ENCODE measurements at regions not wholly inside any gene's neighbourhood (a gene's known extent, or its start where the extent isn't known, plus 50 kb on each side); places are given as distances from the start of the nearest gene placed in this dataset.
A peak's percentile ranks its signal among the peaks of the same experiment; 100 is the strongest.

- DNase-seq: no peak
Observed at GRCh38 chr12:63090716-63091115, 60.3 kb downstream of the AVPR1A start.

DNA sequence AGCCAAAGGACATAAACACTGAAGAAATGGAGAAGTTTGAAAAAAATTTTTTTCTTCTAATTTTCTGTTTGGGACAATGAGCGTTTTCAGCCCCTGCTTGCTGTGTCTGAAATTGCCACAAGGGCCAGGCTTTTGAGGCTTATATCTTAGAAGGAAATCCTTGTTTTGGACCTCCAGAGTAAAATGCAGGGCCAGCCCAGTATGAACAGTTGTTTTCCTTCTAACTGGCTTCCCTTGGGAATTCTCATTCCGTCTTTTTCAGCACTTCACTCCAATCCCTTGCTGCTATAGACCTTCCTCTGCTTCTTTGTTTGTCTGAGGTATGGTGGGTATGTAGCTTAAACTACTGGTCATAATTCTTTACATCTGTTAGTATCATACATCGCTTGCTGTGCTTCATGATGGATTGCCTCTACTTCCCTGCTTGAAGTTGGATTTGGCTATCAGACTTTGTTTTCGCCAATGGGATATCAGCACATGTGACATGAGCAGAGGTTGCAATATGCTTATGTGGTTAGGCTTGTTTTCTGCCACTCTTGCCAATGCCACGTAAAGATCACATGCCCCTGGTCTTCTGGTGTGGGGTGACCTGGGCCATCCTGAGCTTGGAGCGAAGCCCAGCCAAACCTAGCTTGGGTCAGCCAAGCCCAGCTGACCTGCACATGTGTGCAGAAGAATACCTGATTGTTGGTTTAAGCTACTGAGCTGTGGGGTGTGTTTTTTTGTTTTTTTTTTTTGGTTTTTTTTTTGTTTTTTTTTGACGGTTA is 64.7 kb downstream of the AVPR1A start:
- DNase-seq: no peak

- no peak for DNase-seq
Observed at GRCh38 chr12:63085120-63085519, 65.9 kb downstream of the AVPR1A start.

DNA sequence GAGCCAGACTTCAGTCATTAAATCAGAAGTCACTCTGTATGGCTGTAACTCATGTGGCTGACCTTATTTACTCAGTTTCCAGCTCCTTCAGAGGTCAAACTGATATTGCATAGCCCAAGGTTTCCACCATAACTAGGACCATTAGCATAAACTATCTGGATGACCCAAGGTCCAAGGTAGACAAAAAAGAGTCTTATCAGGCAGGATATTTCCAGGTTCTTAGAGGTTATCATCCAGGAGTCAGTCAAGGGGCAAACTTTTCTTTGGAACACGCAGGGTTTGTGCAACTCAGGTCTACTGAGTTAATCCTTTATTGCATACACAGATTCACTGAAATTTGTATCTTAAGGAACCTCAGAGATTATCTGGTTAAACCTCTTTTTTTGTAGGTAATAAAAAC is 66.5 kb downstream of the AVPR1A start:
- DNase-seq: no peak

GRCh38 chr12:63083046-63083445 is 68.0 kb downstream of the AVPR1A start:
- no peak for DNase-seq

GRCh38 chr12:63079791-63080502 is 71.1 kb downstream of the AVPR1A start:
- DNase-seq: no peak

DNA sequence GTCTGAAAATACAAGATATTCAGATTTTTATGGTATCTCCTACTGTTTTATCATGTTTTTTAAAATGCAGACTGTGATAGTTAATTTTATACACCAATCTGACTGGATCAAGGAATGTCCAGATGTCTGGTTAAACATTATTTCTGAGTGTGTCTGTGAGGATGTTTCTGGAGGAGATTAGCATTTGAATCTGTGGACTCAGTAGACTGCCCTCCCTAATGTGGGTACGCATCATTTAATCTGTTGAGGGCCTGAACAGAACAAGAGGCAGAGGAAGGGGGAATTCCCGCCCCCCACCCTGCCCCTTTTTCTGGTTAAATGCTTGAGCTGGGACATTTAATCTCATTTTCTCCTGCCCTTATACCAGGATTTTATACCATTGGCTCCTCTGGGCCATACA is 72.1 kb downstream of the AVPR1A start:
- no peak for DNase-seq

DNA sequence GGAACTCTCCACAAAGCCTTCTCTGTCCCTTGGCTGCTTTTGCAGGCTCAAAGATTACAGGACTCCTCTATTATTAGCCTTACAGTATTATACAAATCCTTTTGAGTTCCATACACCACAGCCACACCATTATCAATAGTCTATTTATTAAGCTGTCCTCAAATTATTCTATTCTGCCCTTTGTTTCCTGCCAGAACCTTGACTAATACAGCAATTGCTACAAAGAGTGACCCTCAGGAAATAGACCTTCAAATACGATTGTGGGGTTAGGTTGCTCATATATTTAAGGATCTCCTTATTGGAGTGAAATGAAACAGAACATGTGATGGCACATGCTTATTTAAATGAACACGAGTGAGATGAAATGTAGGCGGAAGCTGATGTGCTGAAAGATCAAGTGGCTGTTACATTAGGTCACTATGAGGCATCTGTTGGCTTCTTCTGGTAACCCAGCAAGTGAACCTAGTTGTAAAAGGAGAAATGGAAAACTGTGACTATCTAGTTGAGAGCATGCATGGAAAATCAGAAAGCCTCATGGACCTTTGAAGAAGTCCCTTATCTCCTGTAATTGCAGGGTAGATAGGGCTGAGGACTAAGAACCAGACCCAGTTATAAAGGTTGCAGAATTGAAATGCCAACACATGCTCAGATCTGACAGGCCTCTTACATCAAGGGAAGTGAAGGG is 75.5 kb downstream of the AVPR1A start:
- DNase-seq: no peak

GRCh38 chr12:63070709-63071108 is 80.3 kb downstream of the AVPR1A start:
- peak; percentile 6 for DNase-seq

DNA sequence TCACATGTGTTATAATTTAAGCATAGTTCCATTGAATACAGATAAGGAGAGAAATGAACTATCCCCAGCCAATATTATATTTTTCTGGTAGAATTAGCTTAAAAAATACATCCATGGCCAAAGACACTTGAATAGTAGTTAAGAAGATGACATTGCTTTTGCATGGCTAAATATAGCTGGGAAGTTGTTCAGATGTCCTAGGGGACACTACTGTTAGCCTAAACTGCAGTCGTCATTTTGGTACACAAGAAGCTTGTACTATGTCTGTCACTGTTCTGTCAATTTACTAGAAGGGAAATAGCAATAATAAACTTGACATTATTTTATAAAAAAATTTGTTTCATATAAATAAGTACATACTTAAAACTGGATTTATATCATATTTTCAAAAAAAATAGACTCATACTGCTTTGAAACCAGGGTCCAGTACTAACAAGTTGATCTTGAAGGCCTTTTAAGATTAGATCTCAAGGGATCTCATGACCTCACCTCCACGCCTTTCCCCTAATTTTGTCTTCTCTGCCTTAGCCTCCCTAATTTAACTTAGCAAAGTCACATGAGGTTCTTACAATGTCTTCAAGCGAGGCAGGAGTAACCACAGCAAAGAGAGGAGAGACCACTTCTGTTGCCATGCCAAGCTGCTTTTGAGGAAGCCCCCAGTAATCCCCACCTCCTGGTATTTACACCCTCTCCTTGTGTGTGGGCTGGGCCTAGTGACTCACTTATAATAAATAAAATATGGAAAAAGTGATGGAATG is 81.0 kb downstream of the AVPR1A start:
- no peak for DNase-seq

- peak; percentile 79 for DNase-seq
Observed at GRCh38 chr12:63068857-63069442, 82.1 kb downstream of the AVPR1A start.

GRCh38 chr12:63066782-63067181 is 84.2 kb downstream of the AVPR1A start:
- no peak for DNase-seq

DNA sequence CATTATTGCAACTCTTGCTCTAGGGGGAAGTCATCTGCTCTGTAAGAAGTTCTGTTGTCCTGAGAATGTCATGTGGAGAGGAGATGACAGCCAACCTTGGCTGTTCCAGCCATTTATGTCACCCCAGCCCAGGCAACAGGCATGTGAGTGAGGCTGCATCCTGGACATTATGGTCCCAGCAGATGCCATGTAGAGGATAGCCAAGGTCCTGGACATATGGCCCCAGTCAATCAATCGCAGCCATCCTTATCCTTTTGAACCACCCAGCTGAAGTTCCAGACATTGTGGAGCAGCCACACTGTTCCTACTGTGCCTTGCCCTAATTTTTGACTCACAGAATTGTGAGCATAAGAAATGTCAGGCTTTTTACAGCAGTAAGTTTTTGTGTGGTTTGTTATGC is 84.9 kb downstream of the AVPR1A start:
- no peak for DNase-seq

DNA sequence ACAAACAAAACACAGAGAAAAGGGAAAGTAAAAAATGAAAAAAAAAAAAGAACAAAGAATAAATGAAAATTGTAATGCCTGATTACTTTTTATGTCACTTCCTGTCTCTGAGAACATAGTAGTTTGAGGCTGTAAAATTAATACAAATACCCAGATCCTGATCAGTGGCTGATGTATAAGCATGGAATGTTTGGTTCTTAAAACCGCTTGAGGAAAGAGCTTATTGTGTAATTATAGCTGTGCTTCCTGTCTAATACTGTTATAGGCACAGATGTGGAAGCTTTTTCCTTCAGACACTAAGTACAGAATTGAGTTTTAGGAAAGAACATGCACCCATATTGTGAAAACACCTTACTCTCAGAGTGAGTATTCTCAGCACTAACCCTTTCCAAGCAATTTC is 86.9 kb downstream of the AVPR1A start:
- no peak for DNase-seq

DNA sequence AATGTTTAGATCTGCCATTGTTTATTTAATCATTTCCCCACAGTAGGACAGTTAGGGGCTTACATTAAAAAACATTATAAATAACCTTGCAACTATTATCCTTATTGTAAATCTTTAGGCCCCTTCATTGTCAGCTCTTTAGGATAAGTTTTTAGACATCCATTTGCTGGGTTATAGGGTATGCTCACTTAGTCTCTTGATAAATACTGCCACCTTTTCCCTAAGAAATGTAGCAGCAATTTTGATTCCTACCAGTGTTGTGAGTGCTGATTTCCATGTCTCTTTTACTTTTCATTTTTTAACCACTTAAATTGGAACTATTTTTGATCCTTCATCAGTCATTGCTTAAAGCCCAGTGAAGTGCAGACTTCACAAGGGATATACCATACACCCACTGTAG is 94.4 kb downstream of the AVPR1A start:
- no peak for DNase-seq

DNA sequence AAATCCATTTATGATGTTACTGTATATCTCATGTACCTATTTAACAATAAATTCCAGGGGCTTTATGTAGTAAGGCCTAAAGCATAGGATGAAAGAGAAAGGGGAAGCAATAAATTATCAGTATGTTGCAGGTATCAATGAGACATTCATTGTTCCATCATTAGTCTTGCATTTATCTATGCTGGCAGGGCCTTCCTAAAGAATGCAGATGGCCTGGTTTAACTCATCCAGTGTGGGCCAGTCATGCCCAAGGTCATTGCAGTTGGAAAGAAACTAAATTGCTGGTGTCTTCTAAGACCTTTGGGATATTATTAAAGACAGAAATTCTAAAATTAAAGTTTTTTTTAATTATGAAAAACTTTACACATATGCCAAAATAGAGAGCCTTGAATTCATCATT is 98.3 kb downstream of the AVPR1A start:
- DNase-seq: no peak

GRCh38 chr12:63047146-63047545 is 103.9 kb downstream of the AVPR1A start:
- no peak for DNase-seq

- no peak for DNase-seq
Observed at GRCh38 chr12:63045020-63045860, 105.8 kb downstream of the AVPR1A start.

GRCh38 chr12:63042646-63043045 is 107.7 kb upstream of the PPM1H start:
- DNase-seq: no peak

DNA sequence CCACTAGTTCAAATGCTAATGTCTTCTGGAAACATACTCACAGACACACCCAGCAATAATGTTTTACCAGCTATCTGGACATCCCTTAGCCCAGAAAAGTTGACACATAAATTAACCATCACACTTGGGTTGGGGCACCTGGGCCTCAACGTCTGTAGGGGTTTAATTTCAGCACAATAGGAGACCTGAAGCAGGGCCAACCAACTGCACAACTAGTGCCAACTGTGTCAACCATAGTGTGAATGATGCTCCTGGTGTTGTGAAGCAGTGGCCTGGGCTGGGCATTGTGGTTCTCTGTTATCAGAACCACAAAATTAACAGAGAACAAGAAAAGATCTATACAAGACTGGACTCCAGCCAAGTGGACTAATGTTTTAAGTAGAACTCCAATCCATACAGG is 106.7 kb upstream of the PPM1H start:
- no peak for DNase-seq

DNA sequence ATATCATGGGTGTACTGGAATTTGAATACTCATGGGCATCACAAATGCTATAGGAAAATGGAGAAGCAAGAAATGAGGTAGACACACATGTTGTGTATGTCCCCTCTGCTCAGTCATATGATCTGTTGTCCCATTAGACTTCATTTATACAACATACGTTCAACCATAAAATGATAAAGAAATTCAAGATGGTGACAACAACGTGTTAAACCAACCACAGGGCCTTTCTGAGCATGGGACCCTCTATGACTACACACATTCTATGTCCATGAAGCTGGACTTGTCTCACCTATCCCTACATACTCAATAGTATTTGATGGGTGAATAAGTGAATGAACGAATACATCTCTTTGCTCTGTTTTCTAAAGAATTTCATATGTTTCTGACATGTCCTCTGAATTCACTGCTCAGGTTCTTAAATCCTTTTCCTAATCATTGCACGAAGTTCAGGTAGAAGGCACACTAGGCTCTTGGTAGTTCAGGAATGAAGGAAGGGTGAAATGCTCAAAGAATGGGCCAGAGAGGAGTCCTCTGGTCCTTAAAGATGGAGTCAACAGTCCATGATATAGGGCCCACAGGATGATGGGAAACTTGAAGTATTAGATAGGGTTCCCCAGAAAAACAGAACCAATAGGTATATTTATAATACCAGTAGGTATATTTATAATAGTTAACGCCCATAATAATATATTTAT is 105.7 kb upstream of the PPM1H start:
- DNase-seq: no peak

All from hematopoietic multipotent progenitor cell treated with erythropoietin and hydrocortisone succinate and interleukin-3 and kit ligand, for 8 days (in vitro differentiated cells).